ENCODE measurements at regions not wholly inside any gene's neighbourhood (a gene's known extent, or its start where the extent isn't known, plus 50 kb on each side); places are given as distances from the start of the nearest gene placed in this dataset.

GRCh38 chr5:51484326-51484725, 101.1 kb downstream of the ISL1 start:
- no peaks in the 10 kb centered on the region for H3K9me3 ChIP-seq
- no peak overlapping the region for H3K4me3 ChIP-seq
- FAIRE-seq = no peak
- no peak for ATAC-seq
- intact Hi-C loops (cut with DNase I) = no loop called here
- no peaks in the 10 kb centered on the region for H3K36me3 ChIP-seq
- no peaks in the 10 kb centered on the region for H3K27me3 ChIP-seq
- no peak overlapping the region for H3K27ac ChIP-seq
- DNase-seq = no peak
- TF ChIP-seq, protein P1, sequence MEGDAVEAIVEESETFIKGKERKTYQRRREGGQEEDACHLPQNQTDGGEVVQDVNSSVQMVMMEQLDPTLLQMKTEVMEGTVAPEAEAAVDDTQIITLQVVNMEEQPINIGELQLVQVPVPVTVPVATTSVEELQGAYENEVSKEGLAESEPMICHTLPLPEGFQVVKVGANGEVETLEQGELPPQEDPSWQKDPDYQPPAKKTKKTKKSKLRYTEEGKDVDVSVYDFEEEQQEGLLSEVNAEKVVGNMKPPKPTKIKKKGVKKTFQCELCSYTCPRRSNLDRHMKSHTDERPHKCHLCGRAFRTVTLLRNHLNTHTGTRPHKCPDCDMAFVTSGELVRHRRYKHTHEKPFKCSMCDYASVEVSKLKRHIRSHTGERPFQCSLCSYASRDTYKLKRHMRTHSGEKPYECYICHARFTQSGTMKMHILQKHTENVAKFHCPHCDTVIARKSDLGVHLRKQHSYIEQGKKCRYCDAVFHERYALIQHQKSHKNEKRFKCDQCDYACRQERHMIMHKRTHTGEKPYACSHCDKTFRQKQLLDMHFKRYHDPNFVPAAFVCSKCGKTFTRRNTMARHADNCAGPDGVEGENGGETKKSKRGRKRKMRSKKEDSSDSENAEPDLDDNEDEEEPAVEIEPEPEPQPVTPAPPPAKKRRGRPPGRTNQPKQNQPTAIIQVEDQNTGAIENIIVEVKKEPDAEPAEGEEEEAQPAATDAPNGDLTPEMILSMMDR (IDR thresholded peaks at IDR 0.05) = no peak
- H3K4me1 ChIP-seq = no peaks in the 10 kb centered on the region

DNA sequence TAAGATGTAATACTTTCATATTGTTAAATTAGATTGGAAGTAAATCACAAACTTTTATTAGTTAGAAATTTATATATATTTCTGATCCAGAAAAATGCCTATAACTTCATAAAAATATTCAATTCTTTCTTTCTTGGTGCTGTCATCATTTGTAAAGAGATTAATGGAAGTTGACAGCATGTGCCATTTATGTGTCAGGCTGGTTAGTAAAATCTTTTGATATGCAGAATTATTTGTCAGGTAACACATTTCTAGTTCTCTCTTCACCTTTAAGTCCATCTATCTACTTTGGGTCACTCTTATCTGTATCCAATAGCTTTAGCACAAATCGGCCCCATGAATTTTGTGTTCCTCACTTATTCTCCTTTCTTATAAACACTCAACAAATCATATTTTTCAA, 102.9 kb downstream of the ISL1 start:
- 68 to 69% methylated on average over 1 of the region's 1 CpG for WGBS, 2 donors
- Histone ChIP-seq H3K4me1 (no peaks in the 10 kb centered on the region), H3K4me3 (no peak overlapping the region), H3K9me3 (no peaks in the 10 kb centered on the region), H3K36me3 (no peaks in the 10 kb centered on the region), H3K27ac (no peak overlapping the region), H3K27me3 (peaks cover 0 to 4% (median 0%) of the 10 kb centered on the region in 4 donors)
- TF ChIP-seq, protein P1 (IDR thresholded peaks at IDR 0.05) = no peak
- DNase-seq (no peak), ATAC-seq (no peak), FAIRE-seq (no peak)
- intact Hi-C loops (cut with DNase I) = no loop called here

DNA sequence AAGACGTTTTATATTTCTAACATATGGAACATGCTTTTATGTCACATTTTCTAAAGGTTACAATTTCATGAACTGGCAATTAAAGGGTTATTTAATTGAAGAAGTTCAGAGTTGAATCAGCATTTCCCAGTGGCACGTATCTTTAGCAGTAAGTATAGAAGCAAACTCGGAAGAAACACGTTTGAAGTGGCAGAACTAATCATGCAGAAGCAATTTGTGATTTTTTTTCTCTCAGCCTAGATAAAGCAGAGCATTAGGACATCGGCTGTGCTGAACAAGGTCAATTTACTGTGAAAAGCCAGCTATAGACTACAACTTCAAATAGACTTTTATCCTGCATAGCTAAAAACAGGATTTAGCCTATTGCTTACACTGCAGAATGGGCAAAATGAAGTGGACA, 104.7 kb downstream of the ISL1 start:
- Histone ChIP-seq H3K36me3 (no peaks in the 10 kb centered on the region), H3K27me3 (peaks cover 0 to 4% (median 0%) of the 10 kb centered on the region in 4 donors), H3K4me1 (no peaks in the 10 kb centered on the region), H3K9me3 (no peaks in the 10 kb centered on the region), H3K27ac (no peak overlapping the region), H3K4me3 (no peak overlapping the region)
- 8 to 10% methylated on average over 5 of the region's 5 CpGs for WGBS, 2 donors
- DNase-seq (no peak), ATAC-seq (no peak), FAIRE-seq (no peak)
- intact Hi-C loops (cut with DNase I) = no loop called here
- TF ChIP-seq, protein P1 (IDR thresholded peaks at IDR 0.05) = no peak

DNA sequence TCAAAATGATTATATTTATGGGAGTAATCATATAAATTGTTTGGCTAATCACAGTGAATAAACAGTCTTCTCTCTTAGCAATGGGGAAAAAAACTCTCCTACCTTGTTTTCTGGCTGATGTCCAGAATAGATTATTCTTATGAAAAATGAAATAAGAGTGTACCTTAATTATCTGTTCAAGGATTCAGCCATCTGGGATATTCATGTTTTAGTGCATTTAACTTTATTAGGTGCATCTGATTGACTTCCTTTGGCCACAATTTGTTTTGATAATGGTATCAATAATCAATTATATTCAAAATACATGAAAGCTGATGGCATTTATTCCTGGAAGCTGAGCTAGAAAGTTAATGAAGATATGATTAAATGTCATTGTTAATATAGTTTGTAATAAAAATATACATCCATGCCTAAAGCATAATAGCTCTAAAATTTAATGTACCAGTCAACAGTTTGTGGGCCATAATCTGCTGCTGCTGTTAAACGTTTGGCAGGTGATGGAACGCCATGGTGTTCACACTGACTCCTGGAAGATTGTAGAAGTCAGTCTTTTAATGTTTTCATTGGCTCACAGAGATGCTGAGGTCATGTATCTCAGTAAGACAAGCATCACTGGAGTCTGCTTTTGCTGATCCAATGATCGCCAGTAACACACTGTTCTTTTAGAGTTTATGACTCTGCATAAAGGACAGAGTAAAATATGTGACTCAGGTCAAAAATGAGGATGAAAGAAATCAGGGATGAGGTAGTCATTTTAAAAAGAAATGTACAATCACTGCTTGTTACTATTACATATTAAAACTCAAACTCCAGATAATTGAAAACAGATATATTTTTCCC, 105.8 kb downstream of the ISL1 start:
- intact Hi-C loops (cut with DNase I) = no loop called here
- Histone ChIP-seq H3K27me3 (peaks cover 0 to 4% (median 0%) of the 10 kb centered on the region in 4 donors), H3K27ac (no peak overlapping the region), H3K4me1 (no peaks in the 10 kb centered on the region), H3K4me3 (no peak overlapping the region), H3K36me3 (no peaks in the 10 kb centered on the region), H3K9me3 (no peaks in the 10 kb centered on the region)
- no peak for DNase-seq
- ATAC-seq = no peak
- 39 to 57% methylated on average over 3 of the region's 3 CpGs for WGBS, 2 donors
- FAIRE-seq = no peak
- TF ChIP-seq, protein P1 (IDR thresholded peaks at IDR 0.05) = no peak

GRCh38 chr5:51494821-51495220, 111.6 kb downstream of the ISL1 start:
- Histone ChIP-seq H3K4me1 (no peaks in the 10 kb centered on the region), H3K4me3 (no peak overlapping the region), H3K27me3 (peaks cover 0 to 4% (median 0%) of the 10 kb centered on the region in 4 donors), H3K36me3 (no peaks in the 10 kb centered on the region), H3K27ac (no peak overlapping the region), H3K9me3 (no peaks in the 10 kb centered on the region)
- no peak for FAIRE-seq
- intact Hi-C loops (cut with DNase I) = no loop called here
- peak in 1 of 6 donors; percentile 28 for DNase-seq
- ATAC-seq = no peak
- 73 to 82% methylated on average over 12 of the region's 12 CpGs for WGBS, 2 donors
- TF ChIP-seq, protein P1 (IDR thresholded peaks at IDR 0.05) = no peak

All from pancreas (tissue), 10 donors.